A673 (cell line): ENCODE measurements at regions not wholly inside any gene's neighbourhood (a gene's known extent, or its start where the extent isn't known, plus 50 kb on each side); places are given as distances from the start of the nearest gene placed in this dataset.

Experiments
- BruUV-seq: library from RNA; stranded (reverse); fragments of 400-500 nt; replicated peaks from 2 replicates; lab custom pipeline; 2021; lab: Mats Ljungman, UMichigan
- CTCF ChIA-PET: fragments of 300-600 bp; sonication (Branson Sonifier 250); formaldehyde crosslinking; loops from one replicate; lab custom pipeline; 2022; ENCODE audit warnings: antibody characterized with exemption; lab: Charles Lee
- POLR2A ChIA-PET: fragments of 300-600 bp; sonication (Branson Sonifier 250); formaldehyde crosslinking; loops from one replicate; lab custom pipeline; 2022; ENCODE audit warnings: antibody characterized with exemption; ENCODE audit not compliant: low non-redundant PET; lab: Charles Lee
- DNase-seq: peaks from one replicate; pipeline ENCODE4 v3.0.0-alpha.2; 2015; ENCODE audit warnings: low spot score
- H3K27ac ChIP-seq: fragments of 200-600 bp; sonication (generic); 2 replicates; pipeline ENCODE4 v1.5.1; 2016; ENCODE audit warnings: mixed run types, low read depth, mild to moderate bottlenecking, mixed read lengths, antibody characterized with exemption, low read length; ENCODE audit not compliant: poor library complexity, severe bottlenecking
- H3K27me3 ChIP-seq: fragments of 200-600 bp; sonication (generic); replicated peaks from 2 replicates; pipeline ENCODE4 v1.6.1; 2017; ENCODE audit warnings: mixed run types, low read depth, mild to moderate bottlenecking, mixed read lengths, antibody characterized with exemption, low read length; ENCODE audit not compliant: insufficient read depth, poor library complexity
- H3K36me3 ChIP-seq: fragments of 200-600 bp; sonication (generic); 2 replicates; pipeline ENCODE4 v1.6.1; 2016; ENCODE audit warnings: mixed run types, mild to moderate bottlenecking, mixed read lengths, antibody characterized with exemption, low read length; ENCODE audit not compliant: insufficient read depth, poor library complexity, severe bottlenecking
- H3K4me1 ChIP-seq: fragments of 200-600 bp; sonication (generic); 2 replicates; pipeline ENCODE4 v1.6.1; 2017; ENCODE audit warnings: mixed run types, mild to moderate bottlenecking, mixed read lengths, antibody characterized with exemption, low read length; ENCODE audit not compliant: insufficient read depth, poor library complexity, severe bottlenecking
- H3K4me3 ChIP-seq: fragments of 200-600 bp; sonication (generic); 2 replicates; pipeline ENCODE4 v1.5.1; 2016; ENCODE audit warnings: low read depth, mixed run types, mild to moderate bottlenecking, mixed read lengths, low read length; ENCODE audit not compliant: poor library complexity, severe bottlenecking
- H3K9me3 ChIP-seq: fragments of 200-600 bp; sonication (generic); 2 replicates; pipeline ENCODE4 v1.6.1; 2016; ENCODE audit warnings: mixed run types, low read depth, mild to moderate bottlenecking, mixed read lengths, antibody characterized with exemption, low read length; ENCODE audit not compliant: poor library complexity, severe bottlenecking
- CTCF ChIP-seq: fragments of 300-800, 200-600 bp; sonication (generic); conservative IDR thresholded peaks from 2 replicates; pipeline ENCODE4 v1.5.1; 2017; ENCODE audit warnings: low read depth, mild to moderate bottlenecking, antibody characterized with exemption, low read length, moderate library complexity, mixed read lengths
- EZH2 ChIP-seq: fragments of 200-600 bp; sonication (generic); IDR thresholded peaks from 2 replicates; pipeline ENCODE4 v1.6.1; 2017; ENCODE audit warnings: borderline replicate concordance, low read depth, mild to moderate bottlenecking, mixed read lengths, antibody characterized with exemption, low read length; ENCODE audit not compliant: poor library complexity, severe bottlenecking
- intact Hi-C: fragments of 100-400 bp; cut with micrococcal nuclease; formaldehyde crosslinking; loops from one replicate; pipeline ENCODE4 v1.10.0; 2022; ENCODE audit not compliant: unreplicated experiment

- Histone ChIP-seq H3K9me3 (no peaks in the 10 kb centered on the region), H3K27ac (no peak overlapping the region), H3K4me3 (no peak overlapping the region), H3K4me1 (no peaks in the 10 kb centered on the region), H3K27me3 (no peaks in the 10 kb centered on the region), H3K36me3 (no peaks in the 10 kb centered on the region)
- intact Hi-C loops = no loop called here
- POLR2A ChIA-PET = no interaction called here
- TF ChIP-seq CTCF (no peak), EZH2 (no peak)
- CTCF ChIA-PET = no interaction called here
- BruUV-seq = no TSS peak
- no peak for DNase-seq
Observed at GRCh38 chr13:104817271-104817670, 1718.2 kb downstream of the EFNB2 start.

- no peak for DNase-seq
- Histone ChIP-seq H3K27ac (no peak overlapping the region), H3K27me3 (no peaks in the 10 kb centered on the region), H3K4me3 (no peak overlapping the region), H3K4me1 (no peaks in the 10 kb centered on the region), H3K36me3 (no peaks in the 10 kb centered on the region), H3K9me3 (no peaks in the 10 kb centered on the region)
- POLR2A ChIA-PET = no interaction called here
- TF ChIP-seq CTCF (no peak), EZH2 (no peak)
- BruUV-seq = no TSS peak
- CTCF ChIA-PET = no interaction called here
- intact Hi-C loops = no loop called here
Observed at GRCh38 chr13:104816726-104817125, 1718.7 kb downstream of the EFNB2 start.

- Histone ChIP-seq H3K27me3 (no peaks in the 10 kb centered on the region), H3K4me1 (no peaks in the 10 kb centered on the region), H3K4me3 (no peak overlapping the region), H3K36me3 (no peaks in the 10 kb centered on the region), H3K9me3 (no peaks in the 10 kb centered on the region), H3K27ac (no peak overlapping the region)
- CTCF ChIA-PET = no interaction called here
- DNase-seq = no peak
- POLR2A ChIA-PET = no interaction called here
- intact Hi-C loops = no loop called here
- BruUV-seq = no TSS peak
- TF ChIP-seq EZH2 (no peak), CTCF (no peak)
Observed at GRCh38 chr13:104810242-104810641, 1725.2 kb downstream of the EFNB2 start.
